GM12873 (cell line): ENCODE measurements at regions not wholly inside any gene's neighbourhood (a gene's known extent, or its start where the extent isn't known, plus 50 kb on each side); places are given as distances from the start of the nearest gene placed in this dataset.

Source experiments
- TF ChIP-seq, protein P1 (sequence below): IDR thresholded peaks from 2 replicates; pipeline ENCODE4 v1.5.1; 2012; ENCODE audit warnings: low read depth, mild to moderate bottlenecking, moderate library complexity, low read length, control low read depth; ENCODE audit not compliant: insufficient read depth; ENCODE audit errors: missing control alignments

DNA sequence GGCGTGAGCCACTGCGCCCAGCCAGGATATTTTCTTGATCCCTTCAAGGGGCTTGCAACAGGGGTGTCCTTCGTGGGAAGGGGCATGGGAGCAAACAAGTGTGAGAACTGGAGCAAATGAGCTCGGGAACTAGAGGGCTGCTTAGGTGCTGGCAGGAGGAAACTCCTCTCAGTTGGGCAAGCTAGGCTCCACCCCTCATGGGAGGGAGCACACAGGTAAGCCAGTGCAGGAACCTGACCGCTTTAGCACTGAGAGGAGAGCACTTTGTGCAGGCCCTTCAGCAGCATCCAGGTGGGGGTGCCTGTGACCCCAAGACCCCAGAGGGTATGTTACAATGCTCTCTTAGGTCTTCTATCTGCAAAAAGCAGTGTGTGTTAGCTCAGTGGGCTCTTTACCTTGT lies 755.4 kb upstream of the MDGA2 start:
- TF ChIP-seq, protein P1, sequence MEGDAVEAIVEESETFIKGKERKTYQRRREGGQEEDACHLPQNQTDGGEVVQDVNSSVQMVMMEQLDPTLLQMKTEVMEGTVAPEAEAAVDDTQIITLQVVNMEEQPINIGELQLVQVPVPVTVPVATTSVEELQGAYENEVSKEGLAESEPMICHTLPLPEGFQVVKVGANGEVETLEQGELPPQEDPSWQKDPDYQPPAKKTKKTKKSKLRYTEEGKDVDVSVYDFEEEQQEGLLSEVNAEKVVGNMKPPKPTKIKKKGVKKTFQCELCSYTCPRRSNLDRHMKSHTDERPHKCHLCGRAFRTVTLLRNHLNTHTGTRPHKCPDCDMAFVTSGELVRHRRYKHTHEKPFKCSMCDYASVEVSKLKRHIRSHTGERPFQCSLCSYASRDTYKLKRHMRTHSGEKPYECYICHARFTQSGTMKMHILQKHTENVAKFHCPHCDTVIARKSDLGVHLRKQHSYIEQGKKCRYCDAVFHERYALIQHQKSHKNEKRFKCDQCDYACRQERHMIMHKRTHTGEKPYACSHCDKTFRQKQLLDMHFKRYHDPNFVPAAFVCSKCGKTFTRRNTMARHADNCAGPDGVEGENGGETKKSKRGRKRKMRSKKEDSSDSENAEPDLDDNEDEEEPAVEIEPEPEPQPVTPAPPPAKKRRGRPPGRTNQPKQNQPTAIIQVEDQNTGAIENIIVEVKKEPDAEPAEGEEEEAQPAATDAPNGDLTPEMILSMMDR, result no peak

DNA sequence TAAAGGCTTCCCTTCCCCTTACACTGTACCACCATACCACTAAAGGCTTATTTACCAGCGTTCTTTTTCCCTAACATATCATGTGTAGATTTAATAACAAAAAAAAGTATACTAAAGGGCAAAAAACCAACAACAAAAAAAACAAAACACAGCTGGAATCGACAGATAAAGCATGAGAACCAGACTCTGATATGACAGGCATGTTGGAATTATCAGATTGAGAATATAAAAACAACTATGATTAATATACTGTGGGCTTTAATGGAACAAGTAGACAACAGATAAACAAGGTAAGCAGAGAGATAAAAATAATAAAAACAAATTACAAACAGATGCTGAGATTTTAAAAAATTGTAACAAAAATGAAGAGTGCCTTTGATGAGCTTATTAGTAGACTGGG lies 754.1 kb upstream of the MDGA2 start:
- TF ChIP-seq, protein P1, result no peak

DNA sequence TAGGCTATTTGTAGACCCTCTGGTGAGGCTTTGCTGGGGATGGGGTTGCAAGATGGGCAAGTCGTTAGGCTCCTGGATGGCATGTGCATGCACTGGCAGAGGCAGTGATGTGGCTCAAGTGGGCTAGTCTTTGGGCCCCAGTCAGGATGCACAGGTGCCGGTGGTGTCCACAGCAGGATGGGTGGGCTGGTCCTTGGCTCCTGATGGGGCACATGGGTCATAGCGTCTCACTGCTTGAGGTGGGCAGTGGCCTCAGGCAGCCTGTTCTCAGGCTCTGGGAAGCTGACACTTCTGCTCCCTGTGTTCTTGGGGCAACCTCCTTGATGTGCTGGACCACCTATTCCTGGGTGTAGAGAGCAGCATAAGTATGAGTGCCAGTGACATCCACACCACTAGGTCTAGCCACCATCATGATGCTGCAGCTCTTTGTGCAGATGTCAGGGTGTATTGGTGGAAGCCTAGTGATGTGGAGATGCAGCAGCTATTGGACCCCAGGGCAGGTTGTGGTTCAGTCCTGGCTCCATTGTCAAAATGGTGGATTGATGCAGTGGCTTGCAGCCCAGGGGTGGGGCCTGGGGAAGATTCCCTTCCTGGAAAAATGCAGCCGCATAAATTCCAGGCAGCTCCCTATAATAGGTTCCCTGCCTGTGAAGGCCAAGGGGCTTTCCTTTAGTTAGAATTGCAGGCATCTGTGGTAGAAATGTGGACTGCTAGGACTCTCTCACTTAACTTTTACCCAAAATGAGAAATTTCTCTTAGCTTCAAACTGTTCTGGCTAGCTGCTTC lies 742.5 kb upstream of the MDGA2 start:
- TF ChIP-seq, protein P1, result no peak

DNA sequence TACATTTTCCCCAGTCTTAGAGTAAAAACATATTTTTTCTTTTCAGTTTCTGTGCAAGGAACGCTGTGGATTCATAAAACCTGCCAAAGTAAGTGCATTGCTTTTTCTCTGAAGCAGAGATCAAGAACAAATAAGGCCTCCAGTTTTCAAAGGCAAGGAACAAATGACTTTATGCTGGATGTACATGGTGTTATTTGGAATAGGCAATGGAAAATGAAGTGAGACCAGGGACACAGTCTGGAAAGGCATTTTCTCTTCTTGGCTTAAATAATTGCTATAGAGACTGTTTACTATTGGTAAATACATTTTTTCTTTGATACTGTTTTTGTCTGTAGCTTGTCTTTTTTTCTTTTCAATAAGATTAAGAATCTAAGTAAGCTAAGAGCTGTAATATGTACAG lies 725.9 kb upstream of the MDGA2 start:
- TF ChIP-seq, protein P1, result no peak

DNA sequence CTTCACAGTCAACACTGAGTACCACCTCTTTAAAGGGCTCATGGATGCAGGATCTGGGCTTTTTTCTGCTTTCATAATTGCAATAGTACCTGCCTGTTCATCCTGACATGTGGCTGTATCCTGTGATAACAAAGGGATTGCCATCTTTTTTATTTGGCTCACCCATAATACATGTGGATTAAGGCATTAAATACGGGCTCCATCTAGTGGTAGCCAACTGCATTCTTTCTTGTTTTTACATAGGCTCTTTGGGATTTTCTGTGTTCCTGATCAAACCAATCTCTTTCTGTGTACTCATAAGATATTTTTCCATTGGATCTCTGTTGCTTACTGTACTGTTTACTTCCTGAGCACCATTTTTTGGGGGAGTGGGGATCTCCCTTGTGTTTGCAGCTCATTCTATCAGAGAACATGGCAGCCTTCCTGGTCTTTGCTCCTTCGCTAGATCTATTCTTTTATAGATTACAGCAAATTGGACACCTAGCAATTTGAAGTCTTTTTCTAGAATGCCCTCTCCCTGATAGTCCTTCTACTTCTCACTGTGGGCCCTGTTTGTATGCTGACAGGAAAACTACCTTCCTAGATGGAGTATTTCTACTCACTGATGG lies 723.4 kb upstream of the MDGA2 start:
- TF ChIP-seq, protein P1, result peak; percentile 69

DNA sequence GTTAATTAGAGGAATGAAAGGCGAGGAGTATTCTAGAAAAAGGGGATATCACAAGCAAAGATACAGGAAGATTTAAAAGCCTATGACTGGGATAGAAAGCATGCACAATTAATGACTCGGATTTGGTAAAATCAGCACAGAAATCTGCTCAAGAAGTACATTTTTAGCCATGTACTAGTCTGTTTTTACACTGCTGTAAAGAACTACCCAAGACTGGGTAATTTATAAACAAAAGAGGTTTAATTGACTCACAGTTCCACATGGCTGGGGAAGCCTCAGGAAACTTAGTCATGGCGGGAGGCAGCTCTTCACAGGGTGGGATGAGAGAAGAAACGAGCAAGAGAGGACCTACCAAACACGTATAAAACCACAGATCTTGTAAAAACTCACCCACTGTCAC lies 716.3 kb upstream of the MDGA2 start:
- TF ChIP-seq, protein P1, result no peak

DNA sequence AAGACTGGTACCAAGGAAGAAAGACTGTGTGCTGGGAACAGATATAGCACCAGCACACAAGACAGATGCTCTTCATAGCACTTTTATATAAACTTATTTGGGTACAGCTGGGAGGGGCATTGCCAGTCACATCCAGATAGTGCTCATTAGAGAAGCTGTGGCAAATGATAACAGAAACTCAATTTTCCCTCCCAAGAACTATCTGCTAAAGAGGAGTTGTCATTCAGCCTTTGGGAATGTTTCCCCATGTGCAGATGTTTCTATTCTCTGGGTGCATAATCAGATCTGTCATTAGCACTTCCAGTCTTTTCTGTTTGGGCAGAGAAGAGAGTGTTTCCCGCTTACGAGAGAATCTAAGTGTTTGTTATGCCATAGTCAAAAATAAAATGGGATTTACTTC lies 714.9 kb upstream of the MDGA2 start:
- TF ChIP-seq, protein P1, result no peak
